ENCODE measurements at regions not wholly inside any gene's neighbourhood (a gene's known extent, or its start where the extent isn't known, plus 50 kb on each side); places are given as distances from the start of the nearest gene placed in this dataset.

GRCh38 chr5:162752612-162753011 is 684.8 kb upstream of the CCNG1 start:
- H3K36me3 ChIP-seq (ENCODE audit: control insufficient read depth, insufficient read depth, low read length), result no peaks in the 10 kb centered on the region
- H3K36me3 Mint-ChIP-seq, result no peaks in the 10 kb centered on the region
- no peaks in the 10 kb centered on the region for H3K27me3 ChIP-seq (ENCODE audit: control insufficient read depth, insufficient read depth, low read length)
- no peak overlapping the region for H3K4me3 Mint-ChIP-seq
- H3K27ac Mint-ChIP-seq, result no peak overlapping the region
- no peak overlapping the region for H3K27ac ChIP-seq (ENCODE audit: insufficient read depth, low read length, poor library complexity, severe bottlenecking)
- ATAC-seq (ENCODE audit: low read depth in 2 of 2) (no peak), DNase-seq (no peak)
- no peaks in the 10 kb centered on the region for H3K9me3 ChIP-seq (ENCODE audit: control insufficient read depth in 2 of 2, low read length in 2 of 2)
- H3K4me1 Mint-ChIP-seq, result no peaks in the 10 kb centered on the region
- H3K27me3 Mint-ChIP-seq, result no peaks in the 10 kb centered on the region
- no peaks in the 10 kb centered on the region for H3K4me1 ChIP-seq (ENCODE audit: control insufficient read depth, insufficient read depth, low read length, poor library complexity, severe bottlenecking)
- no peak overlapping the region for H3K4me3 ChIP-seq (ENCODE audit: low read depth, low read length)
- peaks cover 0 to 10% (median 6%) of the 10 kb centered on the region in 7 donors for H3K9me3 Mint-ChIP-seq

- no peak for ATAC-seq (ENCODE audit: low read depth in 2 of 2)
These were observed 675.3 kb upstream of the CCNG1 start for GRCh38 chr5:162762119-162762518.

GRCh38 chr5:162769019-162769418 is 668.4 kb upstream of the CCNG1 start:
- H3K9me3 Mint-ChIP-seq, result peaks cover 0 to 19% (median 4%) of the 10 kb centered on the region in 7 donors
- H3K4me3 ChIP-seq (ENCODE audit: low read depth, low read length), result no peak overlapping the region
- no peaks in the 10 kb centered on the region for H3K36me3 Mint-ChIP-seq
- no peak overlapping the region for H3K4me3 Mint-ChIP-seq
- ATAC-seq (ENCODE audit: low read depth in 2 of 2), result no peak
- H3K27me3 ChIP-seq (ENCODE audit: control insufficient read depth, insufficient read depth, low read length), result no peaks in the 10 kb centered on the region
- no peak for DNase-seq
- H3K4me1 Mint-ChIP-seq, result no peaks in the 10 kb centered on the region
- H3K27ac Mint-ChIP-seq, result no peak overlapping the region
- no peaks in the 10 kb centered on the region for H3K4me1 ChIP-seq (ENCODE audit: control insufficient read depth, insufficient read depth, low read length, poor library complexity, severe bottlenecking)
- H3K9me3 ChIP-seq (ENCODE audit: control insufficient read depth in 2 of 2, low read length in 2 of 2), result no peaks in the 10 kb centered on the region
- H3K27me3 Mint-ChIP-seq, result no peaks in the 10 kb centered on the region
- no peak overlapping the region for H3K27ac ChIP-seq (ENCODE audit: insufficient read depth, low read length, poor library complexity, severe bottlenecking)
- no peaks in the 10 kb centered on the region for H3K36me3 ChIP-seq (ENCODE audit: control insufficient read depth, insufficient read depth, low read length)

More at GRCh38 chr5:162762119-162762518, 675.3 kb upstream of the CCNG1 start:
- no peaks in the 10 kb centered on the region for H3K4me1 Mint-ChIP-seq
- Histone ChIP-seq H3K27me3 (ENCODE audit: control insufficient read depth, insufficient read depth, low read length) (no peaks in the 10 kb centered on the region), H3K4me1 (ENCODE audit: control insufficient read depth, insufficient read depth, low read length, poor library complexity, severe bottlenecking) (no peaks in the 10 kb centered on the region), H3K4me3 (ENCODE audit: low read depth, low read length) (no peak overlapping the region), H3K27ac (ENCODE audit: insufficient read depth, low read length, poor library complexity, severe bottlenecking) (no peak overlapping the region), H3K9me3 (ENCODE audit: control insufficient read depth in 2 of 2, low read length in 2 of 2) (no peaks in the 10 kb centered on the region), H3K36me3 (ENCODE audit: control insufficient read depth, insufficient read depth, low read length) (no peaks in the 10 kb centered on the region)
- H3K36me3 Mint-ChIP-seq, result no peaks in the 10 kb centered on the region
- peaks cover 1 to 12% (median 5%) of the 10 kb centered on the region in 7 donors for H3K9me3 Mint-ChIP-seq
- H3K27ac Mint-ChIP-seq, result no peak overlapping the region
- H3K27me3 Mint-ChIP-seq, result no peaks in the 10 kb centered on the region
- no peak overlapping the region for H3K4me3 Mint-ChIP-seq
- DNase-seq, result no peak

DNA sequence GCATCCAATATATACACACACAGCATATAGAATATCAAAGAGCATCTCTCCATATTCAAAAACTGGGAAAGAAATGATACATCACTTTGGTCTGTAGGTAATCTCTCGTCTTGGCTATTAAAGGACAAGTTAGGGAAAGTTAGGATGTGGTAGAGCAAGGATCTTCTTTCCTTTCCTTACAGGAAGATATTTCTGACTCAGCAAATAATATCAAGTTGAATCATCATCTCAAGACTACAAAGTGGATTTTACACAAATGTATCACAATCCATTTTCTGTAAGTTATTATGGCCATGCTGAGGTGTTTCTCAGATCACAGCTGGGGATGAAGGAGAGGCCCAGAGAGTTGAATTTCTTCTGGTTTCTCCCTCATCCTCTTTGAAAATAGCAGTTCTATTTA is 651.7 kb upstream of the CCNG1 start:
- Mint-ChIP-seq H3K36me3 (no peaks in the 10 kb centered on the region), H3K27ac (no peak overlapping the region), H3K9me3 (peaks cover 0 to 10% (median 0%) of the 10 kb centered on the region in 7 donors), H3K27me3 (no peaks in the 10 kb centered on the region), H3K4me3 (no peak overlapping the region), H3K4me1 (no peaks in the 10 kb centered on the region)
- no peak overlapping the region for H3K27ac ChIP-seq (ENCODE audit: insufficient read depth, low read length, poor library complexity, severe bottlenecking)
- H3K36me3 ChIP-seq (ENCODE audit: control insufficient read depth, insufficient read depth, low read length), result no peaks in the 10 kb centered on the region
- ATAC-seq (ENCODE audit: low read depth in 2 of 2), result no peak
- DNase-seq, result no peak
- no peaks in the 10 kb centered on the region for H3K4me1 ChIP-seq (ENCODE audit: control insufficient read depth, insufficient read depth, low read length, poor library complexity, severe bottlenecking)
- peaks cover 0 to 3% of the 10 kb centered on the region in 2 experiments for H3K9me3 ChIP-seq (ENCODE audit: control insufficient read depth in 2 of 2, low read length in 2 of 2)
- H3K4me3 ChIP-seq (ENCODE audit: low read depth, low read length), result no peak overlapping the region
- no peaks in the 10 kb centered on the region for H3K27me3 ChIP-seq (ENCODE audit: control insufficient read depth, insufficient read depth, low read length)

DNA sequence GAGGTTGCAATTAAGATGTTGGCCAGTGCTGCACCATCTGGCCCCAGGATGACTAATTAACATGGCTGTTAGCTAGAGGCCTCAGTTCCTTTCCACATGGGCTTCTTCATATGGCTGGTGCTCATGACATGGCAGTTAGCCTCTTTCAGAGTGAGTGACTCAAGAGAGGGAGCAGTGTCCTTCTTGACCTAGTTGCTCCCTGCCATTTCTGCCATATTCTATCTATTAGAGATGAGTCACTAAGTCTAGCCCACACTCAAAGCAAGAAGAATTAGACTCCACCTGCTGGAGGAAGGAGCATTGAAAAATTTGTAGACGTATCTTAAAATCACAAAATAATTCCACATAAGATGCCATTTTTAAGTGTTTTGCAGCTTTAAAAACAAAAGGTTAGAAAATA is 651.2 kb upstream of the CCNG1 start:
- Histone ChIP-seq H3K4me1 (ENCODE audit: control insufficient read depth, insufficient read depth, low read length, poor library complexity, severe bottlenecking) (no peaks in the 10 kb centered on the region), H3K27ac (ENCODE audit: insufficient read depth, low read length, poor library complexity, severe bottlenecking) (no peak overlapping the region), H3K27me3 (ENCODE audit: control insufficient read depth, insufficient read depth, low read length) (no peaks in the 10 kb centered on the region), H3K36me3 (ENCODE audit: control insufficient read depth, insufficient read depth, low read length) (no peaks in the 10 kb centered on the region), H3K4me3 (ENCODE audit: low read depth, low read length) (no peak overlapping the region), H3K9me3 (ENCODE audit: control insufficient read depth in 2 of 2, low read length in 2 of 2) (peaks cover 0 to 3% of the 10 kb centered on the region in 2 experiments)
- Mint-ChIP-seq H3K9me3 (peaks cover 0 to 10% (median 0%) of the 10 kb centered on the region in 7 donors), H3K27me3 (no peaks in the 10 kb centered on the region), H3K4me3 (no peak overlapping the region), H3K36me3 (no peaks in the 10 kb centered on the region), H3K27ac (no peak overlapping the region), H3K4me1 (no peaks in the 10 kb centered on the region)
- DNase-seq, result no peak
- ATAC-seq (ENCODE audit: low read depth in 2 of 2), result no peak

GRCh38 chr5:162796507-162796906 is 640.9 kb upstream of the CCNG1 start:
- no peak for ATAC-seq (ENCODE audit: low read depth in 2 of 2)
- no peaks in the 10 kb centered on the region for H3K27me3 Mint-ChIP-seq
- Histone ChIP-seq H3K4me1 (ENCODE audit: control insufficient read depth, insufficient read depth, low read length, poor library complexity, severe bottlenecking) (no peaks in the 10 kb centered on the region), H3K27me3 (ENCODE audit: control insufficient read depth, insufficient read depth, low read length) (no peaks in the 10 kb centered on the region), H3K36me3 (ENCODE audit: control insufficient read depth, insufficient read depth, low read length) (no peaks in the 10 kb centered on the region), H3K27ac (ENCODE audit: insufficient read depth, low read length, poor library complexity, severe bottlenecking) (no peak overlapping the region), H3K9me3 (ENCODE audit: control insufficient read depth in 2 of 2, low read length in 2 of 2) (peaks cover 0 to 6% of the 10 kb centered on the region in 2 experiments), H3K4me3 (ENCODE audit: low read depth, low read length) (no peak overlapping the region)
- no peak for DNase-seq
- H3K4me3 Mint-ChIP-seq, result no peak overlapping the region
- H3K27ac Mint-ChIP-seq, result no peak overlapping the region
- H3K9me3 Mint-ChIP-seq, result peaks cover 0 to 14% (median 4%) of the 10 kb centered on the region in 7 donors
- H3K36me3 Mint-ChIP-seq, result no peaks in the 10 kb centered on the region
- H3K4me1 Mint-ChIP-seq, result peaks cover 0 to 4% (median 0%) of the 10 kb centered on the region in 4 donors

DNA sequence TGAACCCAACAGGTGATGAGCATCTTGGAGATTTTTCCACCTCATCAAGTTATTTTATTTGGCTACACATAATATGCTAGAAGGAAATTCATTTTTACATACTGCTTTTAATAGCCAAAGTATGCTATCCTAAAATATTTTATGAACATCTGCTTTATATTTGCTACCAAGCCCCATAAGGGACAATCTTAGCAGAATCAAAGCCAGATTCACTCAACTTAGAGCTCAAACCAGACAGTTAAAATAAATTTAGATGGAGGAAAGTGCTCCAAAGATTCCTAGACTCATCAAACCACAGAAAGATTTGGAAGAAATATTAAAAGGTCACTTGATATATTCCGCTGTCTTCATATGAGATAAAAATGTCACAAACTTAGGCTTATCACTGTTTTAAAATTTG is 637.1 kb upstream of the CCNG1 start:
- H3K27ac ChIP-seq (ENCODE audit: insufficient read depth, low read length, poor library complexity, severe bottlenecking), result no peak overlapping the region
- no peak overlapping the region for H3K4me3 ChIP-seq (ENCODE audit: low read depth, low read length)
- H3K27me3 ChIP-seq (ENCODE audit: control insufficient read depth, insufficient read depth, low read length), result no peaks in the 10 kb centered on the region
- H3K27me3 Mint-ChIP-seq, result no peaks in the 10 kb centered on the region
- H3K36me3 Mint-ChIP-seq, result no peaks in the 10 kb centered on the region
- H3K36me3 ChIP-seq (ENCODE audit: control insufficient read depth, insufficient read depth, low read length), result no peaks in the 10 kb centered on the region
- DNase-seq (no peak), ATAC-seq (ENCODE audit: low read depth in 2 of 2) (no peak)
- no peak overlapping the region for H3K27ac Mint-ChIP-seq
- H3K9me3 Mint-ChIP-seq, result peaks cover 0 to 14% (median 2%) of the 10 kb centered on the region in 7 donors
- H3K4me1 ChIP-seq (ENCODE audit: control insufficient read depth, insufficient read depth, low read length, poor library complexity, severe bottlenecking), result no peaks in the 10 kb centered on the region
- peaks cover 0 to 4% (median 0%) of the 10 kb centered on the region in 4 donors for H3K4me1 Mint-ChIP-seq
- no peaks in the 10 kb centered on the region for H3K9me3 ChIP-seq (ENCODE audit: control insufficient read depth in 2 of 2, low read length in 2 of 2)
- no peak overlapping the region for H3K4me3 Mint-ChIP-seq

DNA sequence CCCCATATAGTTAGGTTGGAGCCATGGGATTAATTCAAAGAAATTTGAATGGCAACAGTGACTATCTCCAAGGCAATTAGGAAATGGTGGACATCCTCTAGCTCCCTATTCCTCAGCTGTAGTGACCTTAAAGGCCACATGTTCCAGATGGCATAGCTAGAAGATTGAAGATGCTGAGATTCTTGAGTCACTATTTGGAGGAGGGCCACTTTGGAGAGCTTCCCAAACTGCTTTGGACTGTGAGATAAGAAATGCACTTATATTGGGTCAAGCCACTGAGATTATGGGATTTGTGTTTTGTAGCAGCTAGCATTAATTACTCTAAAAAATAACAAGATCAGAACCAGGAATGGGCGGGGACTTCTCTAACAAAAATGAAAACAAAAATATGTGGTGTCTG is 636.2 kb upstream of the CCNG1 start:
- Histone ChIP-seq H3K4me1 (ENCODE audit: control insufficient read depth, insufficient read depth, low read length, poor library complexity, severe bottlenecking) (no peaks in the 10 kb centered on the region), H3K9me3 (ENCODE audit: control insufficient read depth in 2 of 2, low read length in 2 of 2) (no peaks in the 10 kb centered on the region), H3K36me3 (ENCODE audit: control insufficient read depth, insufficient read depth, low read length) (no peaks in the 10 kb centered on the region), H3K27ac (ENCODE audit: insufficient read depth, low read length, poor library complexity, severe bottlenecking) (no peak overlapping the region), H3K27me3 (ENCODE audit: control insufficient read depth, insufficient read depth, low read length) (no peaks in the 10 kb centered on the region), H3K4me3 (ENCODE audit: low read depth, low read length) (no peak overlapping the region)
- no peak for DNase-seq
- no peaks in the 10 kb centered on the region for H3K27me3 Mint-ChIP-seq
- H3K9me3 Mint-ChIP-seq, result peaks cover 0 to 14% (median 0%) of the 10 kb centered on the region in 7 donors
- H3K36me3 Mint-ChIP-seq, result no peaks in the 10 kb centered on the region
- H3K27ac Mint-ChIP-seq, result no peak overlapping the region
- peaks cover 0 to 4% (median 0%) of the 10 kb centered on the region in 4 donors for H3K4me1 Mint-ChIP-seq
- ATAC-seq (ENCODE audit: low read depth in 2 of 2), result no peak
- H3K4me3 Mint-ChIP-seq, result no peak overlapping the region

All from CD4-positive, CD25-positive, alpha-beta regulatory T cell (primary cell).